Activated CD4-positive, alpha-beta T cell treated with anti-CD3 and anti-CD28 coated beads, Interleukin-2, amount 50 U/mL, for 48 hours (primary cell): ENCODE measurements at regions not wholly inside any gene's neighbourhood (a gene's known extent, or its start where the extent isn't known, plus 50 kb on each side); places are given as distances from the start of the nearest gene placed in this dataset.
"Not testable (repeated sequence)": the region's sequence is repeated elsewhere in the genome, so short reads cannot be mapped to it uniquely, and the experiment has no call there.

Experiments
- DNase-seq, 2 experiments: peaks; one replicate each; pipeline ENCODE4 v3.0.0-alpha.2; 2020

GRCh38 chr3:18725668-18726407 is 300.7 kb upstream of the SATB1 start:
- peak in 1 of 2 experiments; percentile 54 for DNase-seq

GRCh38 chr3:18724456-18724855 is 299.3 kb upstream of the SATB1 start:
- DNase-seq = no peak

GRCh38 chr3:18723206-18723810 is 298.2 kb upstream of the SATB1 start:
- no peak for DNase-seq

GRCh38 chr3:18720543-18720942 is 295.4 kb upstream of the SATB1 start:
- no peak for DNase-seq

GRCh38 chr3:18717598-18717997 is 292.5 kb upstream of the SATB1 start:
- no peak for DNase-seq

- no peak for DNase-seq
Measured at GRCh38 chr3:18716821-18717220, 291.7 kb upstream of the SATB1 start.

GRCh38 chr3:18716101-18716500 is 291.0 kb upstream of the SATB1 start:
- no peak for DNase-seq

- DNase-seq = no peak
Measured at GRCh38 chr3:18715208-18715607, 290.1 kb upstream of the SATB1 start.

GRCh38 chr3:18713577-18713951 is 288.4 kb upstream of the SATB1 start:
- DNase-seq = no peak

- DNase-seq = peak; percentile 43 to 58
Measured at GRCh38 chr3:18712713-18713576, 287.8 kb upstream of the SATB1 start.

- DNase-seq = no peak
Measured at GRCh38 chr3:18704326-18704725, 279.2 kb upstream of the SATB1 start.

- DNase-seq = no peak
Measured at GRCh38 chr3:18703798-18704197, 278.7 kb upstream of the SATB1 start.

GRCh38 chr3:18693588-18694329 is 268.6 kb upstream of the SATB1 start:
- not testable (repeated sequence) for DNase-seq

- DNase-seq = no peak
Measured at GRCh38 chr3:18687286-18687685, 262.1 kb upstream of the SATB1 start.

- no peak for DNase-seq
Measured at GRCh38 chr3:18683900-18684299, 258.8 kb upstream of the SATB1 start.

GRCh38 chr3:18681818-18682345 is 256.7 kb upstream of the SATB1 start:
- no peak for DNase-seq

- DNase-seq = no peak
Measured at GRCh38 chr3:18680758-18681157, 255.6 kb upstream of the SATB1 start.

- DNase-seq = peak in 1 of 2 experiments; percentile 54
Measured at GRCh38 chr3:18679238-18679637, 254.1 kb upstream of the SATB1 start.

- no peak for DNase-seq
Measured at GRCh38 chr3:18675197-18675596, 250.1 kb upstream of the SATB1 start.

- no peak for DNase-seq
Measured at GRCh38 chr3:18672561-18672960, 247.4 kb upstream of the SATB1 start.

- DNase-seq = no peak
Measured at GRCh38 chr3:18670759-18671158, 245.6 kb upstream of the SATB1 start.

GRCh38 chr3:18669374-18669773 is 244.2 kb upstream of the SATB1 start:
- peak in 1 of 2 experiments; percentile 46 for DNase-seq

GRCh38 chr3:18667552-18667951 is 242.4 kb upstream of the SATB1 start:
- DNase-seq = no peak
